OCI-LY1 (cell line): ENCODE measurements at regions not wholly inside any gene's neighbourhood (a gene's known extent, or its start where the extent isn't known, plus 50 kb on each side); places are given as distances from the start of the nearest gene placed in this dataset.

ENCODE experiments used
- H2AFZ ChIP-seq: fragments of 200-600 bp; sonication (generic), shearing (Covaris generic); 2 replicates; pipeline ENCODE4 v1.6.0; 2014; ENCODE audit warnings: antibody characterized with exemption, mild to moderate bottlenecking, low read length
- H3F3A ChIP-seq: fragments of 200-600 bp; sonication (generic), shearing (Covaris generic); 2 replicates; pipeline ENCODE4 v1.6.0; 2014; ENCODE audit warnings: mild to moderate bottlenecking, antibody characterized with exemption, low read length, moderate library complexity; ENCODE audit not compliant: insufficient read depth
- H3K27ac ChIP-seq: fragments of 200-600 bp; sonication (generic); 2 replicates; pipeline ENCODE4 v1.5.1; 2014; ENCODE audit warnings: low read length, mixed run types, mild to moderate bottlenecking, low read depth; ENCODE audit not compliant: poor library complexity, severe bottlenecking
- H3K27me3 ChIP-seq: fragments of 200-600 bp; sonication (generic); 2 replicates; pipeline ENCODE4 v1.6.0; 2014; ENCODE audit warnings: antibody characterized with exemption, mild to moderate bottlenecking, low read length, moderate library complexity; ENCODE audit not compliant: insufficient read depth
- H3K36me3 ChIP-seq: fragments of 200-600 bp; sonication (generic); 2 replicates; pipeline ENCODE4 v1.6.1; 2014; ENCODE audit warnings: mild to moderate bottlenecking, antibody characterized with exemption, low read length, moderate library complexity, mixed read lengths; ENCODE audit not compliant: insufficient read depth
- H3K4me1 ChIP-seq: fragments of 200-600 bp; sonication (generic); 2 replicates; pipeline ENCODE4 v1.5.1; 2014; ENCODE audit warnings: mild to moderate bottlenecking, low read length, moderate library complexity; ENCODE audit not compliant: insufficient read depth, severe bottlenecking
- H3K4me2 ChIP-seq: fragments of 200-600 bp; sonication (generic), shearing (Covaris generic); 2 replicates; pipeline ENCODE4 v1.6.1; 2014; ENCODE audit warnings: low read length
- H3K4me3 ChIP-seq: fragments of 200-600 bp; sonication (generic); 2 replicates; pipeline ENCODE4 v1.5.1; 2014; ENCODE audit warnings: low read length, low read depth, mild to moderate bottlenecking, mixed read lengths; ENCODE audit not compliant: poor library complexity, severe bottlenecking
- H3K79me2 ChIP-seq: fragments of 200-600 bp; shearing (Covaris generic); 2 replicates; pipeline ENCODE4 v1.6.1; 2016; ENCODE audit warnings: mixed run types, low read length, mixed read lengths; ENCODE audit not compliant: insufficient read depth
- H3K9ac ChIP-seq: fragments of 200-600 bp; sonication (generic), shearing (Covaris generic); 2 replicates; pipeline ENCODE4 v1.6.1; 2014; ENCODE audit warnings: mild to moderate bottlenecking, low read length, mixed read lengths
- H3K9me2 ChIP-seq: fragments of 200-600 bp; sonication (generic), shearing (Covaris generic); 2 replicates; pipeline ENCODE4 v1.6.1; 2014; ENCODE audit warnings: low read depth, mild to moderate bottlenecking, low read length, mixed read lengths
- H3K9me3 ChIP-seq: fragments of 200-600 bp; shearing (Covaris generic); 2 replicates; pipeline ENCODE4 v1.6.1; 2014; ENCODE audit warnings: low read length, mixed read lengths
- H4K20me1 ChIP-seq: fragments of 200-600 bp; sonication (generic), shearing (Covaris generic); 2 replicates; pipeline ENCODE4 v1.6.0; 2016; ENCODE audit warnings: mild to moderate bottlenecking, low read length; ENCODE audit not compliant: insufficient read depth
- EZH2 ChIP-seq: fragments of 200-600 bp; sonication (generic), shearing (Covaris generic); IDR thresholded peaks from 2 replicates; pipeline ENCODE4 v1.8.0; 2017; ENCODE audit warnings: borderline replicate concordance, mixed run types, mild to moderate bottlenecking, antibody characterized with exemption, low read length, moderate library complexity, mixed read lengths
- TF ChIP-seq, protein P1 (sequence below): fragments of 200-600 bp; sonication (generic), shearing (Covaris generic); IDR thresholded peaks from 2 replicates; pipeline ENCODE4 v1.5.1; 2017; ENCODE audit warnings: mild to moderate bottlenecking, antibody characterized with exemption, low read length, moderate library complexity, mixed read lengths

DNA sequence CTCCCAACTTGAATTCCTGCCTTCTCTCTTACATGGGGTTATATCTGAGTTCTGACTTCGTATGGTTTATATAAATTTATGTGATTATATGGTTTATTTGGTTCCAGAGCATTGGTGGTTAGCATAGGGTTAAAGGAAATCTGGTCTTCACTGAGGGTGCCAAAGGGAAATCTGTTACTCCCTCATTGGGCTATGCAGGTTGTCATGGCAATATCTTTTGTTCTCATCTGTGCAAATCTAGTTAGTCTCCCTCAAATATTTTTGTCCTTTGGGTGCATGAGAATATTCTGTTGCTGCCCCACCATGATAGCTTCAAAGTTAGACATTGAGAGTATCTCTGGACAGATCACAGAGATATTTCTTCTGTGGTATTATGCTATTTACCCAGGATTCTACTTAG, 71.8 kb upstream of the OTUD4 start:
- Histone ChIP-seq H3K9ac (no peak overlapping the region), H3K9me2 (no peaks in the 10 kb centered on the region), H3K9me3 (no peaks in the 10 kb centered on the region), H3K4me1 (peaks cover 4% of the 10 kb centered on the region), H3K4me2 (no peak overlapping the region), H3K36me3 (no peaks in the 10 kb centered on the region; the same call in 1 of the 2 replicates), H2AFZ (no peak overlapping the region), H4K20me1 (no peaks in the 10 kb centered on the region), H3K27ac (no peak overlapping the region), H3K4me3 (no peak overlapping the region), H3K79me2 (no peaks in the 10 kb centered on the region), H3F3A (no peaks in the 10 kb centered on the region; the same call in 1 of the 2 replicates), H3K27me3 (no peaks in the 10 kb centered on the region)
- TF ChIP-seq EZH2, result no peak
- TF ChIP-seq, protein P1, sequence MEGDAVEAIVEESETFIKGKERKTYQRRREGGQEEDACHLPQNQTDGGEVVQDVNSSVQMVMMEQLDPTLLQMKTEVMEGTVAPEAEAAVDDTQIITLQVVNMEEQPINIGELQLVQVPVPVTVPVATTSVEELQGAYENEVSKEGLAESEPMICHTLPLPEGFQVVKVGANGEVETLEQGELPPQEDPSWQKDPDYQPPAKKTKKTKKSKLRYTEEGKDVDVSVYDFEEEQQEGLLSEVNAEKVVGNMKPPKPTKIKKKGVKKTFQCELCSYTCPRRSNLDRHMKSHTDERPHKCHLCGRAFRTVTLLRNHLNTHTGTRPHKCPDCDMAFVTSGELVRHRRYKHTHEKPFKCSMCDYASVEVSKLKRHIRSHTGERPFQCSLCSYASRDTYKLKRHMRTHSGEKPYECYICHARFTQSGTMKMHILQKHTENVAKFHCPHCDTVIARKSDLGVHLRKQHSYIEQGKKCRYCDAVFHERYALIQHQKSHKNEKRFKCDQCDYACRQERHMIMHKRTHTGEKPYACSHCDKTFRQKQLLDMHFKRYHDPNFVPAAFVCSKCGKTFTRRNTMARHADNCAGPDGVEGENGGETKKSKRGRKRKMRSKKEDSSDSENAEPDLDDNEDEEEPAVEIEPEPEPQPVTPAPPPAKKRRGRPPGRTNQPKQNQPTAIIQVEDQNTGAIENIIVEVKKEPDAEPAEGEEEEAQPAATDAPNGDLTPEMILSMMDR, result no peak

DNA sequence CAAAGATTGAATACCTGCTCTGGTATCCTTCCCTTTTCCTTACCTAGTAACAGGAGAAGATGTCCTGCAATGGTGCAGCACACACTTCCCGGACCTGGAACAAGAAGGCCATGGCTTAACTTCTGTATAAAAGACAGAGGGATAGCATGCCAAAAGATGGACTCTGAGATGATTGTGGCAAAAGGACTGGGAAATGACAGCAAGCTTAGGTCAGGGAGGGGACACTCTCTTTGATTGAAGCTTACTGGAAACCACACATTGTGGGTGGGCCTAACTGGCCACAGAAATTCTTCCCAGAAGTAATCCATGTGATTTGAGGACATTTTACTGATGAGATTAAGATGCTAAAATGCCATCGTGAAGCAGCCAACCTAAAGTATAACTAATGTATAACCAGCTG, 71.0 kb upstream of the OTUD4 start:
- Histone ChIP-seq H3K9me3 (no peaks in the 10 kb centered on the region), H3K27ac (no peak overlapping the region), H3K4me2 (no peak overlapping the region), H4K20me1 (no peaks in the 10 kb centered on the region), H3K9ac (no peak overlapping the region), H3K27me3 (no peaks in the 10 kb centered on the region), H3F3A (no peaks in the 10 kb centered on the region), H3K4me1 (peaks cover 4% of the 10 kb centered on the region), H3K9me2 (no peaks in the 10 kb centered on the region), H3K4me3 (no peak overlapping the region), H2AFZ (no peak overlapping the region), H3K36me3 (no peaks in the 10 kb centered on the region; the same call in 1 of the 2 replicates), H3K79me2 (no peaks in the 10 kb centered on the region)
- TF ChIP-seq, protein P1, result no peak
- no peak for TF ChIP-seq EZH2

DNA sequence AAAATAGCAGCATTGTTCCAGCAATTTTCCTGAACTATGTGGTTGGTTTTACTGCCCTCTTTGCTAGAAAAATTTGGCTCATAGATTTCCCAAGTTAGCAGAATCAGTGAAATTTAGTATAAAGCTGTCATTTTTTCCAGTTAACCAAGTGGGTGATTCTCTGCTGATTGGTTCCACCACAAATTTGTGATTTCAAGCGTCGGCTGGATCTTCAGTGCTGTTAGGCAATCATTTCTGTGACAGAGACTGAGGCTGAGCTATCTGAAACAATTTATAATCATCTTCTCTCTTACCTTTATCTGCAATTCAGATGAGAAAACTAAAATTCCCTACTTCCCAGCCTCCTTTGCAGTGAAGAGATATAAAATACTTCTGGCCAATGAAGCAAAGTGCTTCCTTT, 68.6 kb upstream of the OTUD4 start:
- Histone ChIP-seq H3K36me3 (no peaks in the 10 kb centered on the region; the same call in 1 of the 2 replicates), H4K20me1 (no peaks in the 10 kb centered on the region), H3F3A (no peaks in the 10 kb centered on the region), H2AFZ (no peak overlapping the region), H3K79me2 (no peaks in the 10 kb centered on the region), H3K9ac (no peak overlapping the region), H3K4me2 (no peak overlapping the region), H3K9me3 (0 out of 2 replicates have a peak, but pooled peaks cover 3% of the 10 kb centered on the region), H3K27ac (no peak overlapping the region), H3K4me3 (no peak overlapping the region), H3K9me2 (no peaks in the 10 kb centered on the region), H3K27me3 (no peaks in the 10 kb centered on the region), H3K4me1 (peaks cover 4% of the 10 kb centered on the region)
- TF ChIP-seq EZH2, result no peak
- TF ChIP-seq, protein P1, result no peak
